ENCODE measurements at regions not wholly inside any gene's neighbourhood (a gene's known extent, or its start where the extent isn't known, plus 50 kb on each side); places are given as distances from the start of the nearest gene placed in this dataset.

DNA sequence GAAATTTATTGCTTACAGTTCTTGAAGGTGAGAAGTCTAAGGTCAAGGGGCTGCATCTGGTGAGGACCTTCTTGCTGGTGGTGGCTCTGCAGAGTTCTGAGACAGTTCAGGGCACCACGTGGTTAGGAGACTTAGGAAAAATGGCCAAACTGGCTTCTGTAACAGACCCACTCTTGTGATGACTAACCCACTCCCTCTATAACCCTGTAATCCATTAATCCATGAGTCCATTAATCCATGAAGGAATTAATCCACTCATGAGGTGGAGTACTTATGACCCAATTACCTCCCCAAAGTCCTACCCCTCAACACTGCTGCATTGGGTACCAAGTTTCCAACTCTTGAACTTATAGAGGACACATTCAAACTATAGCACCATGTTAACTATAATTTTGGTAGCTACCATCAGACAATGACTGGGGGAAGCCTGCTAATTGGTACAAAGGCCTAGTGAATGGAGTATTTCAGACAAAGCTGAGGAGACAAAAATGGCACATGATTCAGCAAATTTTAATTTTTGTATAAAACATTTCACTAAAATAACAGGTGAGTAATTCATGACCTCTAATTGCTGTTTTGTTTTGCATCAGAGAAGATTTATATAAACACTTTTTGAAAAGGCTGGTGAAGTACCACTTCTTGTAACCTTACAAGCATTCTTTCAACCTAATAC, 374.1 kb upstream of the TBL1XR1 start:
- TF ChIP-seq, protein P1, sequence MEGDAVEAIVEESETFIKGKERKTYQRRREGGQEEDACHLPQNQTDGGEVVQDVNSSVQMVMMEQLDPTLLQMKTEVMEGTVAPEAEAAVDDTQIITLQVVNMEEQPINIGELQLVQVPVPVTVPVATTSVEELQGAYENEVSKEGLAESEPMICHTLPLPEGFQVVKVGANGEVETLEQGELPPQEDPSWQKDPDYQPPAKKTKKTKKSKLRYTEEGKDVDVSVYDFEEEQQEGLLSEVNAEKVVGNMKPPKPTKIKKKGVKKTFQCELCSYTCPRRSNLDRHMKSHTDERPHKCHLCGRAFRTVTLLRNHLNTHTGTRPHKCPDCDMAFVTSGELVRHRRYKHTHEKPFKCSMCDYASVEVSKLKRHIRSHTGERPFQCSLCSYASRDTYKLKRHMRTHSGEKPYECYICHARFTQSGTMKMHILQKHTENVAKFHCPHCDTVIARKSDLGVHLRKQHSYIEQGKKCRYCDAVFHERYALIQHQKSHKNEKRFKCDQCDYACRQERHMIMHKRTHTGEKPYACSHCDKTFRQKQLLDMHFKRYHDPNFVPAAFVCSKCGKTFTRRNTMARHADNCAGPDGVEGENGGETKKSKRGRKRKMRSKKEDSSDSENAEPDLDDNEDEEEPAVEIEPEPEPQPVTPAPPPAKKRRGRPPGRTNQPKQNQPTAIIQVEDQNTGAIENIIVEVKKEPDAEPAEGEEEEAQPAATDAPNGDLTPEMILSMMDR (IDR thresholded peaks at IDR 0.05): no peak
- no peak for TF ChIP-seq POLR2A (IDR thresholded peaks at IDR 0.05)

All from thyroid gland (tissue), 4 donors.